NCI-H524 (cell line): ENCODE measurements at regions not wholly inside any gene's neighbourhood (a gene's known extent, or its start where the extent isn't known, plus 50 kb on each side); places are given as distances from the start of the nearest gene placed in this dataset.
A peak's percentile ranks its signal among the peaks of the same experiment; 100 is the strongest.

ENCODE experiments used
- DNase-seq, 2 experiments: peaks; one replicate each; lab custom pipeline; 2025; lab: John Stamatoyannopoulos, UW

- no peak for DNase-seq
Measured at GRCh38 chr1:222040121-222040805, 298.4 kb upstream of the DUSP10 start.

- DNase-seq, result no peak
Measured at GRCh38 chr1:222038971-222039370, 297.1 kb upstream of the DUSP10 start.

- no peak for DNase-seq
Measured at GRCh38 chr1:222037720-222038119, 295.8 kb upstream of the DUSP10 start.

- no peak for DNase-seq
Measured at GRCh38 chr1:222034790-222035189, 292.9 kb upstream of the DUSP10 start.

GRCh38 chr1:222033450-222033849, 291.6 kb upstream of the DUSP10 start:
- DNase-seq, result no peak

- DNase-seq, result no peak
Measured at GRCh38 chr1:222031318-222031717, 289.4 kb upstream of the DUSP10 start.

- DNase-seq, result no peak
Measured at GRCh38 chr1:222028676-222029075, 286.8 kb upstream of the DUSP10 start.

- DNase-seq, result peak; percentile 15 to 82
Measured at GRCh38 chr1:222028116-222028515, 286.2 kb upstream of the DUSP10 start.

- DNase-seq, result no peak
Measured at GRCh38 chr1:222026280-222026679, 284.4 kb upstream of the DUSP10 start.

- no peak for DNase-seq
Measured at GRCh38 chr1:222023025-222023424, 281.1 kb upstream of the DUSP10 start.

- DNase-seq, result no peak
Measured at GRCh38 chr1:222021129-222021528, 279.2 kb upstream of the DUSP10 start.

GRCh38 chr1:222020553-222020952, 278.7 kb upstream of the DUSP10 start:
- DNase-seq, result no peak

- no peak for DNase-seq
Measured at GRCh38 chr1:222019029-222019428, 277.1 kb upstream of the DUSP10 start.

- no peak for DNase-seq
Measured at GRCh38 chr1:222018041-222018440, 276.2 kb upstream of the DUSP10 start.

- DNase-seq, result no peak
Measured at GRCh38 chr1:222015686-222016085, 273.8 kb upstream of the DUSP10 start.

GRCh38 chr1:222014001-222014400, 272.1 kb upstream of the DUSP10 start:
- no peak for DNase-seq

- no peak for DNase-seq
Measured at GRCh38 chr1:222012816-222013215, 270.9 kb upstream of the DUSP10 start.

GRCh38 chr1:222010306-222010705, 268.4 kb upstream of the DUSP10 start:
- DNase-seq, result no peak

- DNase-seq, result peak; percentile 9 to 39
Measured at GRCh38 chr1:222009105-222009730, 267.3 kb upstream of the DUSP10 start.

GRCh38 chr1:222006715-222007114, 264.8 kb upstream of the DUSP10 start:
- no peak for DNase-seq

- no peak for DNase-seq
Measured at GRCh38 chr1:222004784-222005183, 262.9 kb upstream of the DUSP10 start.

- no peak for DNase-seq
Measured at GRCh38 chr1:222004034-222004433, 262.1 kb upstream of the DUSP10 start.

GRCh38 chr1:222002503-222002902, 260.6 kb upstream of the DUSP10 start:
- no peak for DNase-seq

GRCh38 chr1:222000131-222000530, 258.2 kb upstream of the DUSP10 start:
- DNase-seq, result no peak
